HepG2 (cell line): ENCODE measurements at regions not wholly inside any gene's neighbourhood (a gene's known extent, or its start where the extent isn't known, plus 50 kb on each side); places are given as distances from the start of the nearest gene placed in this dataset.

ENCODE experiments used
- ARNTL ChIP-seq: sonication (generic); formaldehyde crosslinking; IDR thresholded peaks from 2 replicates; pipeline ENCODE4 v1.4.0; 2020; ENCODE audit warnings: mild to moderate bottlenecking, missing genetic modification reagents
- CAMTA2 ChIP-seq: sonication (generic); formaldehyde crosslinking; IDR thresholded peaks from 2 replicates; pipeline ENCODE4 v1.4.0; 2020; ENCODE audit warnings: mild to moderate bottlenecking, missing genetic modification reagents, borderline replicate concordance
- ELF4 ChIP-seq: sonication (generic); formaldehyde crosslinking; IDR thresholded peaks from 2 replicates; pipeline ENCODE4 v1.5.0; 2020; ENCODE audit warnings: missing genetic modification reagents, mild to moderate bottlenecking, moderate library complexity, borderline replicate concordance
- HOXA7 ChIP-seq: sonication (generic); formaldehyde crosslinking; IDR thresholded peaks from 2 replicates; pipeline ENCODE4 v1.8.1; 2022; ENCODE audit warnings: mild to moderate bottlenecking, missing genetic modification reagents, moderate library complexity
- MATR3 ChIP-seq: sonication (generic); formaldehyde crosslinking; IDR thresholded peaks from 2 replicates; pipeline ENCODE4 v1.4.0; 2020; ENCODE audit warnings: missing genetic modification reagents
- MYNN ChIP-seq: sonication (generic); formaldehyde crosslinking; IDR thresholded peaks from 2 replicates; pipeline ENCODE4 v1.4.0; 2020; ENCODE audit warnings: mild to moderate bottlenecking, low read depth, missing genetic modification reagents
- PHF5A ChIP-seq: IDR thresholded peaks from one replicate; pipeline ENCODE4 v1.6.1; 2018; ENCODE audit warnings: low read depth, missing genetic modification reagents; ENCODE audit not compliant: unreplicated experiment
- PRMT3 ChIP-seq: sonication (generic); formaldehyde crosslinking; IDR thresholded peaks from 2 replicates; pipeline ENCODE4 v1.8.1; 2022; ENCODE audit warnings: low read depth, mild to moderate bottlenecking, moderate library complexity, missing genetic modification reagents, borderline replicate concordance
- SATB2 ChIP-seq: sonication (generic); formaldehyde crosslinking; IDR thresholded peaks from 2 replicates; pipeline ENCODE4 v1.5.0; 2020; ENCODE audit warnings: missing genetic modification reagents
- TOPORS ChIP-seq: sonication (generic); formaldehyde crosslinking; IDR thresholded peaks from 2 replicates; pipeline ENCODE4 v1.8.0; 2023; ENCODE audit warnings: mild to moderate bottlenecking, missing genetic modification reagents
- YY1 ChIP-seq: IDR thresholded peaks from 2 replicates; pipeline ENCODE4 v1.6.1; 2011; ENCODE audit warnings: low read length, low read depth, moderate library complexity, mild to moderate bottlenecking; ENCODE audit not compliant: insufficient read depth, insufficient replicate concordance
- ZNF224 ChIP-seq: sonication (generic); formaldehyde crosslinking; IDR thresholded peaks from 2 replicates; pipeline ENCODE4 v1.5.0; 2020; ENCODE audit warnings: mild to moderate bottlenecking, missing genetic modification reagents
- ZNF256 ChIP-seq: sonication (generic); formaldehyde crosslinking; conservative IDR thresholded peaks from 2 replicates; pipeline ENCODE4 v1.4.0; 2020; ENCODE audit warnings: missing genetic modification reagents
- ZNF282 ChIP-seq: fragments of 450-650 bp; IDR thresholded peaks from 2 replicates; pipeline ENCODE4 v1.6.1; 2018; ENCODE audit not compliant: partially characterized antibody
- ZNF3 ChIP-seq: IDR thresholded peaks from 2 replicates; pipeline ENCODE4 v1.7.0; 2017; ENCODE audit warnings: inconsistent platforms
- ZNF432 ChIP-seq: sonication (generic); formaldehyde crosslinking; IDR thresholded peaks from 2 replicates; pipeline ENCODE4 v1.5.0; 2020; ENCODE audit warnings: missing genetic modification reagents, mild to moderate bottlenecking, borderline replicate concordance
- ZNF564 ChIP-seq: sonication (generic); formaldehyde crosslinking; IDR thresholded peaks from 2 replicates; pipeline ENCODE4 v1.8.1; 2023; ENCODE audit warnings: mild to moderate bottlenecking, missing genetic modification reagents
- ZNF605 ChIP-seq: sonication (generic); formaldehyde crosslinking; IDR thresholded peaks from 2 replicates; pipeline ENCODE4 v1.8.0; 2022; ENCODE audit warnings: mild to moderate bottlenecking, missing genetic modification reagents
- TF ChIP-seq, protein P1 (sequence below): sonication (generic); formaldehyde crosslinking; IDR thresholded peaks from 2 replicates; pipeline ENCODE4 v1.5.1; 2020; ENCODE audit warnings: mild to moderate bottlenecking, missing genetic modification reagents, moderate library complexity
- TF ChIP-seq, protein P2 (sequence below): IDR thresholded peaks from 2 replicates; pipeline ENCODE4 v1.6.1; 2016; ENCODE audit warnings: missing compliant biosample characterization, missing genetic modification reagents, borderline replicate concordance
- TF ChIP-seq, protein P3 (sequence below): sonication (generic); formaldehyde crosslinking; IDR thresholded peaks from 2 replicates; pipeline ENCODE4 v1.9.0; 2021; ENCODE audit warnings: mild to moderate bottlenecking, missing genetic modification reagents

DNA sequence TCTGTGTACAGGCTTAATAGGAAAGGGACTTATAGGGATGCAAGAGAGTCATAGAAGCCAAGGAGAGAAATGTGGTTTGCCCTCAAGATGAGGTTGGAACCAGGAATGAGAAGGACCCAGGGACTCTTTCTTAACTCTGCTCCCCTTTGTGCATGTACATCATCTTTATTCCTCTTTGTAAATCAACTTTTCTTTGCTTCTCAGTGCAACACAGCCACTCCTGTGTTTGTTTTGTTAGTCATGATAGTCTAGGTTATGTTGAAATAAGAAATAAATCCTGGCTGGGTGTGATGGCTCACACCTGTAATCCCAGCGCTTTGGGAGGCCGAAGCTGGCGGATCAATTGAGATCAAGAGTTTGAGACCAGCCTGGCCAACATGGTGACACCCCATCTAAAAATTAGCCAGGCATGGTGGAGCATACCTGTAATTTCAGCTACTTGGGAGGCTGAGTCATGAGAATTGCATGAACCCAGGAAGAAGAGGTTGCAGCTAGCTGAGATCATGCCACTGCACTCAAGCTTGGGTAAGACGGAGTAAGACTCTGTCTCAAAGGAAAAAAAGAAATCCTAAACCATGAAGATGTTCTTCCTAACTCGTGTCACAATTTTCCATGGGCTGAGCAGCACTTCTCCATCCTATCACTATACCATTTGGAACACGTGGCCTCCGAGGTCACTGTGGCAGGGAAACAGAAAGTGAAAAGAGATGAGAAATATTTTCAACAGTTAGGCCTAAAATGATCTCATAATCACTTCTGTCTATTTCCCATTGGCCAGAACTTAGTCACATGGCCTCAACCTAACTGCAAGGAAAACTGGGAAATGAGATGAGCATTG, 73.0 kb upstream of the TMEM17 start (continued):
- TF ChIP-seq, protein P1, sequence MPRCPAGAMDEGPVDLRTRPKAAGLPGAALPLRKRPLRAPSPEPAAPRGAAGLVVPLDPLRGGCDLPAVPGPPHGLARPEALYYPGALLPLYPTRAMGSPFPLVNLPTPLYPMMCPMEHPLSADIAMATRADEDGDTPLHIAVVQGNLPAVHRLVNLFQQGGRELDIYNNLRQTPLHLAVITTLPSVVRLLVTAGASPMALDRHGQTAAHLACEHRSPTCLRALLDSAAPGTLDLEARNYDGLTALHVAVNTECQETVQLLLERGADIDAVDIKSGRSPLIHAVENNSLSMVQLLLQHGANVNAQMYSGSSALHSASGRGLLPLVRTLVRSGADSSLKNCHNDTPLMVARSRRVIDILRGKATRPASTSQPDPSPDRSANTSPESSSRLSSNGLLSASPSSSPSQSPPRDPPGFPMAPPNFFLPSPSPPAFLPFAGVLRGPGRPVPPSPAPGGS (CRISPR knock-in tag), result no peak
- TF ChIP-seq ZNF256 (CRISPR knock-in tag) (no peak), ELF4 (no peak), YY1 (no peak), ZNF3 (CRISPR knock-in tag) (no peak), MYNN (no peak), ZNF564 (CRISPR knock-in tag) (no peak), ZNF432 (CRISPR knock-in tag) (no peak), PHF5A (CRISPR knock-in tag) (no peak), ZNF224 (CRISPR knock-in tag) (no peak), ZNF605 (CRISPR knock-in tag) (0 out of 2 replicates have a peak, but pooled peaks have one; percentile 20), HOXA7 (CRISPR knock-in tag) (no peak), MATR3 (CRISPR knock-in tag) (no peak), ARNTL (CRISPR knock-in tag) (no peak), CAMTA2 (CRISPR knock-in tag) (no peak), SATB2 (CRISPR knock-in tag) (no peak), ZNF282 (no peak), TOPORS (CRISPR knock-in tag) (no peak), PRMT3 (CRISPR knock-in tag) (no peak)
- TF ChIP-seq, protein P2, sequence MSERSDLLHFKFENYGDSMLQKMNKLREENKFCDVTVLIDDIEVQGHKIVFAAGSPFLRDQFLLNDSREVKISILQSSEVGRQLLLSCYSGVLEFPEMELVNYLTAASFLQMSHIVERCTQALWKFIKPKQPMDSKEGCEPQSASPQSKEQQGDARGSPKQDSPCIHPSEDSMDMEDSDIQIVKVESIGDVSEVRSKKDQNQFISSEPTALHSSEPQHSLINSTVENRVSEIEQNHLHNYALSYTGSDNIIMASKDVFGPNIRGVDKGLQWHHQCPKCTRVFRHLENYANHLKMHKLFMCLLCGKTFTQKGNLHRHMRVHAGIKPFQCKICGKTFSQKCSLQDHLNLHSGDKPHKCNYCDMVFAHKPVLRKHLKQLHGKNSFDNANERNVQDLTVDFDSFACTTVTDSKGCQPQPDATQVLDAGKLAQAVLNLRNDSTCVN (CRISPR knock-in tag), result no peak
- TF ChIP-seq, protein P3, sequence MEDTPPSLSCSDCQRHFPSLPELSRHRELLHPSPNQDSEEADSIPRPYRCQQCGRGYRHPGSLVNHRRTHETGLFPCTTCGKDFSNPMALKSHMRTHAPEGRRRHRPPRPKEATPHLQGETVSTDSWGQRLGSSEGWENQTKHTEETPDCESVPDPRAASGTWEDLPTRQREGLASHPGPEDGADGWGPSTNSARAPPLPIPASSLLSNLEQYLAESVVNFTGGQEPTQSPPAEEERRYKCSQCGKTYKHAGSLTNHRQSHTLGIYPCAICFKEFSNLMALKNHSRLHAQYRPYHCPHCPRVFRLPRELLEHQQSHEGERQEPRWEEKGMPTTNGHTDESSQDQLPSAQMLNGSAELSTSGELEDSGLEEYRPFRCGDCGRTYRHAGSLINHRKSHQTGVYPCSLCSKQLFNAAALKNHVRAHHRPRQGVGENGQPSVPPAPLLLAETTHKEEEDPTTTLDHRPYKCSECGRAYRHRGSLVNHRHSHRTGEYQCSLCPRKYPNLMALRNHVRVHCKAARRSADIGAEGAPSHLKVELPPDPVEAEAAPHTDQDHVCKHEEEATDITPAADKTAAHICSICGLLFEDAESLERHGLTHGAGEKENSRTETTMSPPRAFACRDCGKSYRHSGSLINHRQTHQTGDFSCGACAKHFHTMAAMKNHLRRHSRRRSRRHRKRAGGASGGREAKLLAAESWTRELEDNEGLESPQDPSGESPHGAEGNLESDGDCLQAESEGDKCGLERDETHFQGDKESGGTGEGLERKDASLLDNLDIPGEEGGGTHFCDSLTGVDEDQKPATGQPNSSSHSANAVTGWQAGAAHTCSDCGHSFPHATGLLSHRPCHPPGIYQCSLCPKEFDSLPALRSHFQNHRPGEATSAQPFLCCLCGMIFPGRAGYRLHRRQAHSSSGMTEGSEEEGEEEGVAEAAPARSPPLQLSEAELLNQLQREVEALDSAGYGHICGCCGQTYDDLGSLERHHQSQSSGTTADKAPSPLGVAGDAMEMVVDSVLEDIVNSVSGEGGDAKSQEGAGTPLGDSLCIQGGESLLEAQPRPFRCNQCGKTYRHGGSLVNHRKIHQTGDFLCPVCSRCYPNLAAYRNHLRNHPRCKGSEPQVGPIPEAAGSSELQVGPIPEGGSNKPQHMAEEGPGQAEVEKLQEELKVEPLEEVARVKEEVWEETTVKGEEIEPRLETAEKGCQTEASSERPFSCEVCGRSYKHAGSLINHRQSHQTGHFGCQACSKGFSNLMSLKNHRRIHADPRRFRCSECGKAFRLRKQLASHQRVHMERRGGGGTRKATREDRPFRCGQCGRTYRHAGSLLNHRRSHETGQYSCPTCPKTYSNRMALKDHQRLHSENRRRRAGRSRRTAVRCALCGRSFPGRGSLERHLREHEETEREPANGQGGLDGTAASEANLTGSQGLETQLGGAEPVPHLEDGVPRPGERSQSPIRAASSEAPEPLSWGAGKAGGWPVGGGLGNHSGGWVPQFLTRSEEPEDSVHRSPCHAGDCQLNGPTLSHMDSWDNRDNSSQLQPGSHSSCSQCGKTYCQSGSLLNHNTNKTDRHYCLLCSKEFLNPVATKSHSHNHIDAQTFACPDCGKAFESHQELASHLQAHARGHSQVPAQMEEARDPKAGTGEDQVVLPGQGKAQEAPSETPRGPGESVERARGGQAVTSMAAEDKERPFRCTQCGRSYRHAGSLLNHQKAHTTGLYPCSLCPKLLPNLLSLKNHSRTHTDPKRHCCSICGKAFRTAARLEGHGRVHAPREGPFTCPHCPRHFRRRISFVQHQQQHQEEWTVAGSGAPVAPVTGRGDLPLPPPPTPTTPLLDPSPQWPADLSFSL, result no peak
